Mesendoderm (in vitro differentiated cells): ENCODE measurements at regions not wholly inside any gene's neighbourhood (a gene's known extent, or its start where the extent isn't known, plus 50 kb on each side); places are given as distances from the start of the nearest gene placed in this dataset.

Experiments
- DNase-seq: peaks from one replicate; pipeline ENCODE4 v3.0.0; 2013
- H2AK5ac ChIP-seq: 2 replicates; pipeline ENCODE4 v1.6.1; 2013; ENCODE audit warnings: low read length, inconsistent platforms
- H2BK120ac ChIP-seq: 2 replicates; pipeline ENCODE4 v1.6.1; 2013; ENCODE audit warnings: low read depth, mild to moderate bottlenecking, low read length, moderate library complexity, mixed read lengths
- H2BK15ac ChIP-seq: replicated peaks from 2 replicates; pipeline ENCODE4 v1.6.1; 2013; ENCODE audit warnings: low read depth, mild to moderate bottlenecking, moderate library complexity
- H2BK5ac ChIP-seq: 2 replicates; pipeline ENCODE4 v1.6.1; 2013; ENCODE audit warnings: low read length, inconsistent platforms
- H3K18ac ChIP-seq: 2 replicates; pipeline ENCODE4 v1.6.1; 2013; ENCODE audit warnings: mild to moderate bottlenecking, low read length, mixed read lengths
- H3K23ac ChIP-seq: one replicate; pipeline ENCODE4 v1.6.1; 2013; ENCODE audit warnings: low read length
- H3K27ac ChIP-seq: 2 replicates; pipeline ENCODE4 v1.5.1; 2013; ENCODE audit warnings: low read depth, mild to moderate bottlenecking, inconsistent platforms, low read length, moderate library complexity
- H3K27me3 ChIP-seq: 2 replicates; pipeline ENCODE4 v1.6.1; 2013; ENCODE audit warnings: low read length, control low read depth, mild to moderate bottlenecking, inconsistent platforms; ENCODE audit not compliant: insufficient read depth, poor library complexity
- H3K36me3 ChIP-seq: 2 replicates; pipeline ENCODE4 v1.6.1; 2013; ENCODE audit warnings: low read length, inconsistent platforms; ENCODE audit not compliant: control insufficient read depth, insufficient read depth
- H3K4ac ChIP-seq: one replicate; pipeline ENCODE4 v1.6.1; 2013; ENCODE audit warnings: low read depth, mild to moderate bottlenecking, low read length, moderate library complexity
- H3K4me1 ChIP-seq: 2 replicates; pipeline ENCODE4 v1.6.1; 2013; ENCODE audit warnings: low read depth, low read length, inconsistent platforms; ENCODE audit not compliant: control insufficient read depth
- H3K4me2 ChIP-seq: 2 replicates; pipeline ENCODE4 v1.6.1; 2013; ENCODE audit warnings: low read length
- H3K4me3 ChIP-seq: 2 replicates; pipeline ENCODE4 v1.5.1; 2013; ENCODE audit warnings: mild to moderate bottlenecking, low read length
- H3K56ac ChIP-seq: one replicate; pipeline ENCODE4 v1.6.1; 2013; ENCODE audit warnings: low read length
- H3K79me1 ChIP-seq: 2 replicates; pipeline ENCODE4 v1.6.1; 2013; ENCODE audit warnings: low read length, inconsistent platforms
- H3K79me2 ChIP-seq: 2 replicates; pipeline ENCODE4 v1.6.1; 2013; ENCODE audit warnings: mild to moderate bottlenecking, low read length; ENCODE audit not compliant: control insufficient read depth, insufficient read depth
- H3K9ac ChIP-seq: 2 replicates; pipeline ENCODE4 v1.6.1; 2013; ENCODE audit warnings: low read length, inconsistent platforms
- H4K5ac ChIP-seq: one replicate; pipeline ENCODE4 v1.6.1; 2013; ENCODE audit warnings: low read length
- H4K8ac ChIP-seq: one replicate; pipeline ENCODE4 v1.6.1; 2013; ENCODE audit warnings: low read depth, mild to moderate bottlenecking, control low read depth, low read length, moderate library complexity
- WGBS: extraction: QIAGEN DNeasy Blood & Tissue Kit; methylation state at CpG from one replicate; pipeline ENCODE4 v1.1.7; 2013; ENCODE audit warnings: low lambda C conversion rate, missing lambda C conversion rate; ENCODE audit not compliant: insufficient coverage; ENCODE audit errors: extremely low coverage; 5-methylcytosine and 5-hydroxymethylcytosine counted together

- no peak overlapping the region for H3K27ac ChIP-seq
- no peak overlapping the region for H3K23ac ChIP-seq
- no peaks in the 10 kb centered on the region for H3K36me3 ChIP-seq
- WGBS: no CpG with 5 or more reads among the region's 12 CpGs
- no peak overlapping the region for H2BK15ac ChIP-seq
- no peak overlapping the region for H3K4me3 ChIP-seq
- H2BK120ac ChIP-seq: no peak overlapping the region
- peak; percentile 54 for DNase-seq
- H3K4me2 ChIP-seq: no peak overlapping the region
- no peak overlapping the region for H3K56ac ChIP-seq
- H4K5ac ChIP-seq: no peak overlapping the region
- H2AK5ac ChIP-seq: no peak overlapping the region
- H3K4ac ChIP-seq: no peak overlapping the region
- H3K79me1 ChIP-seq: no peaks in the 10 kb centered on the region
- H3K4me1 ChIP-seq: no peaks in the 10 kb centered on the region
- H2BK5ac ChIP-seq: no peak overlapping the region
- H3K9ac ChIP-seq: no peak overlapping the region
- H3K27me3 ChIP-seq: no peaks in the 10 kb centered on the region
- no peak overlapping the region for H4K8ac ChIP-seq
- no peak overlapping the region for H3K18ac ChIP-seq
- no peaks in the 10 kb centered on the region for H3K79me2 ChIP-seq
Observed at GRCh38 chr11:70641369-70641768, 243.0 kb downstream of the CTTN start.

DNA sequence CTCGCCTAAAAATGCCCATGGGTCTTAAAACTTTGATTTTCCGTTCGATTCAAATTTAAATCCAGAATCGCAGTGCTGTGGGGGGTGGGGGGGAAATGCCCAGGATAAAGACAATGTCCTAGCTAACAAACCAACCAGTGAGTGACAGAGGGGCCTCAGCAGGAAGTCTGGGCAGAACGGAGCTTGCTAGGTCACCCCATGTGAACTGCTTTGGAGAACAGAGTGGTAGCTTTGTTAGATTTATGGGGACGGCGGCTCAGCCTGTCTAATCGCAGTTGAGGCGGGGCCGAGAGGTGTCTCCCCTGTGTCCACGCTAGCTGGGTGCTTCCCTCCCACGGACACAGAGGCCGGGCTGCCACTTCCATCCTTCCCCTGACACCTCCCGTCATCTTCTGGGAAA, 243.9 kb downstream of the CTTN start:
- no CpG with 5 or more reads among the region's 14 CpGs for WGBS
- no peak overlapping the region for H3K18ac ChIP-seq
- H3K27me3 ChIP-seq: no peaks in the 10 kb centered on the region
- no peak overlapping the region for H4K5ac ChIP-seq
- H3K79me1 ChIP-seq: no peaks in the 10 kb centered on the region
- H2AK5ac ChIP-seq: no peak overlapping the region
- H3K9ac ChIP-seq: no peak overlapping the region
- H3K56ac ChIP-seq: no peak overlapping the region
- DNase-seq: no peak
- no peak overlapping the region for H3K4me3 ChIP-seq
- H4K8ac ChIP-seq: no peak overlapping the region
- no peak overlapping the region for H2BK15ac ChIP-seq
- no peaks in the 10 kb centered on the region for H3K4me1 ChIP-seq
- no peak overlapping the region for H3K23ac ChIP-seq
- H3K4me2 ChIP-seq: no peak overlapping the region
- no peak overlapping the region for H2BK120ac ChIP-seq
- H3K79me2 ChIP-seq: no peaks in the 10 kb centered on the region
- no peaks in the 10 kb centered on the region for H3K36me3 ChIP-seq
- no peak overlapping the region for H2BK5ac ChIP-seq
- no peak overlapping the region for H3K4ac ChIP-seq
- H3K27ac ChIP-seq: no peak overlapping the region

GRCh38 chr11:70643642-70644041, 245.3 kb downstream of the CTTN start:
- H3K4me2 ChIP-seq: no peak overlapping the region
- no peak overlapping the region for H2BK15ac ChIP-seq
- no peak overlapping the region for H3K56ac ChIP-seq
- no peak overlapping the region for H3K18ac ChIP-seq
- H4K5ac ChIP-seq: no peak overlapping the region
- H3K4me1 ChIP-seq: no peaks in the 10 kb centered on the region
- H3K79me2 ChIP-seq: no peaks in the 10 kb centered on the region
- H2BK5ac ChIP-seq: no peak overlapping the region
- no peak overlapping the region for H3K4ac ChIP-seq
- H3K79me1 ChIP-seq: no peaks in the 10 kb centered on the region
- H3K9ac ChIP-seq: no peak overlapping the region
- H3K23ac ChIP-seq: no peak overlapping the region
- H4K8ac ChIP-seq: no peak overlapping the region
- no peak for DNase-seq
- H3K4me3 ChIP-seq: no peak overlapping the region
- no peak overlapping the region for H3K27ac ChIP-seq
- H2AK5ac ChIP-seq: no peak overlapping the region
- H3K36me3 ChIP-seq: no peaks in the 10 kb centered on the region
- WGBS: no CpG with 5 or more reads among the region's 9 CpGs
- peak overlapping the region; percentile 29 for H2BK120ac ChIP-seq
- H3K27me3 ChIP-seq: no peaks in the 10 kb centered on the region

- H3K4me2 ChIP-seq: no peak overlapping the region
- H3K56ac ChIP-seq: peak overlapping the region; percentile 30
- no peak overlapping the region for H3K27ac ChIP-seq
- no peak overlapping the region for H4K5ac ChIP-seq
- H3K36me3 ChIP-seq: no peaks in the 10 kb centered on the region
- no peak overlapping the region for H2BK15ac ChIP-seq
- H3K79me1 ChIP-seq: no peaks in the 10 kb centered on the region
- no peak overlapping the region for H2BK5ac ChIP-seq
- H3K4me1 ChIP-seq: no peaks in the 10 kb centered on the region
- no peak overlapping the region for H2BK120ac ChIP-seq
- H3K23ac ChIP-seq: no peak overlapping the region
- no peak overlapping the region for H2AK5ac ChIP-seq
- H3K9ac ChIP-seq: no peak overlapping the region
- H3K18ac ChIP-seq: no peak overlapping the region
- H3K27me3 ChIP-seq: no peaks in the 10 kb centered on the region
- no peak overlapping the region for H4K8ac ChIP-seq
- no peak overlapping the region for H3K4me3 ChIP-seq
- H3K79me2 ChIP-seq: no peaks in the 10 kb centered on the region
- WGBS: no CpG with 5 or more reads among the region's 15 CpGs
- no peak for DNase-seq
- no peak overlapping the region for H3K4ac ChIP-seq
Observed at GRCh38 chr11:70644343-70645060, 246.2 kb downstream of the CTTN start.

- no peak overlapping the region for H3K4me2 ChIP-seq
- H3K4me1 ChIP-seq: no peaks in the 10 kb centered on the region
- H3K27ac ChIP-seq: no peak overlapping the region
- H3K9ac ChIP-seq: no peak overlapping the region
- no peak overlapping the region for H2BK15ac ChIP-seq
- no peak overlapping the region for H3K23ac ChIP-seq
- H4K8ac ChIP-seq: no peak overlapping the region
- no peak overlapping the region for H2BK5ac ChIP-seq
- no peaks in the 10 kb centered on the region for H3K36me3 ChIP-seq
- no peak overlapping the region for H4K5ac ChIP-seq
- no peak overlapping the region for H3K56ac ChIP-seq
- no peak overlapping the region for H2BK120ac ChIP-seq
- no peaks in the 10 kb centered on the region for H3K79me2 ChIP-seq
- no peak for DNase-seq
- no peaks in the 10 kb centered on the region for H3K79me1 ChIP-seq
- H2AK5ac ChIP-seq: no peak overlapping the region
- H3K4me3 ChIP-seq: no peak overlapping the region
- no CpG with 5 or more reads among the region's 9 CpGs for WGBS
- H3K18ac ChIP-seq: no peak overlapping the region
- H3K4ac ChIP-seq: no peak overlapping the region
- H3K27me3 ChIP-seq: no peaks in the 10 kb centered on the region
Observed at GRCh38 chr11:70645537-70645936, 247.2 kb downstream of the CTTN start.
